Thoracic aorta (tissue), 2 donors: ENCODE measurements at regions not wholly inside any gene's neighbourhood (a gene's known extent, or its start where the extent isn't known, plus 50 kb on each side); places are given as distances from the start of the nearest gene placed in this dataset.

Experiments
- ATAC-seq: fragments of 150-250 bp; one replicate; pipeline ENCODE4 v1.8.0; 2017; ENCODE audit warnings: low read depth; ENCODE audit not compliant: insufficient number of reproducible peaks, low FRiP score
- DNase-seq: peaks from one replicate; pipeline ENCODE4 v3.0.0-alpha.2; 2020; ENCODE audit warnings: low spot score
- H3K27ac ChIP-seq, 2 donors: fragments of 200-600 bp; sonication (generic); 1 replicate in 1 of 2; 2 replicates in 1 of 2; pipeline ENCODE4 v1.5.1; 2016; ENCODE audit warnings: mild to moderate bottlenecking in 2 of 2, moderate library complexity in 2 of 2
- H3K27me3 ChIP-seq: fragments of 200-600 bp; sonication (generic); replicated peaks from 2 replicates; pipeline ENCODE4 v1.6.0; 2016; ENCODE audit warnings: mild to moderate bottlenecking; ENCODE audit not compliant: insufficient read depth
- H3K36me3 ChIP-seq: fragments of 200-600 bp; sonication (generic); one replicate; pipeline ENCODE4 v1.5.1; 2016
- H3K4me1 ChIP-seq, 2 donors: fragments of 200-600 bp; sonication (generic); 1 replicate in 1 of 2; 2 replicates in 1 of 2; pipeline versions ENCODE4 v1.5.1 to v1.6.0; 2016; ENCODE audit warnings: low read depth in 2 of 2, mild to moderate bottlenecking in 1 of 2; ENCODE audit not compliant: control insufficient read depth in 1 of 2
- H3K4me3 ChIP-seq: fragments of 200-600 bp; sonication (generic); 2 replicates; pipeline ENCODE4 v1.5.1; 2016; ENCODE audit warnings: mild to moderate bottlenecking
- H3K9me3 ChIP-seq: fragments of 200-600 bp; sonication (generic); 2 replicates; pipeline ENCODE4 v1.5.1; 2016
- CTCF ChIP-seq: fragments of 200-600 bp; sonication (generic); IDR thresholded peaks from one replicate; pipeline ENCODE4 v1.5.1; 2019; ENCODE audit warnings: antibody characterized with exemption

- no peak overlapping the region for H3K4me3 ChIP-seq
- no peak overlapping the region for H3K27ac ChIP-seq
- no peaks in the 10 kb centered on the region for H3K36me3 ChIP-seq
- ATAC-seq (no peak), DNase-seq (no peak)
- no peak for TF ChIP-seq CTCF
- no peaks in the 10 kb centered on the region for H3K9me3 ChIP-seq
- no peaks in the 10 kb centered on the region for H3K4me1 ChIP-seq
- no peaks in the 10 kb centered on the region for H3K27me3 ChIP-seq
Observed at GRCh38 chr6:105894556-105894955, 191.6 kb upstream of the PRDM1 start.

- TF ChIP-seq CTCF = no peak
- ATAC-seq = no peak
- no peak overlapping the region for H3K4me3 ChIP-seq
- no peaks in the 10 kb centered on the region for H3K4me1 ChIP-seq
- no peak overlapping the region for H3K27ac ChIP-seq
- no peaks in the 10 kb centered on the region for H3K36me3 ChIP-seq
- H3K9me3 ChIP-seq = no peaks in the 10 kb centered on the region
- H3K27me3 ChIP-seq = no peaks in the 10 kb centered on the region
- no peak for DNase-seq
Observed at GRCh38 chr6:105893741-105894140, 192.4 kb upstream of the PRDM1 start.

GRCh38 chr6:105892577-105893262 is 193.4 kb upstream of the PRDM1 start:
- TF ChIP-seq CTCF = no peak
- Histone ChIP-seq H3K27me3 (no peaks in the 10 kb centered on the region), H3K36me3 (no peaks in the 10 kb centered on the region), H3K27ac (no peak overlapping the region), H3K9me3 (no peaks in the 10 kb centered on the region), H3K4me3 (no peak overlapping the region), H3K4me1 (no peaks in the 10 kb centered on the region)
- no peak for ATAC-seq
- DNase-seq = no peak

GRCh38 chr6:105890521-105891244 is 195.5 kb upstream of the PRDM1 start:
- H3K36me3 ChIP-seq = no peaks in the 10 kb centered on the region
- H3K27me3 ChIP-seq = no peaks in the 10 kb centered on the region
- H3K4me3 ChIP-seq = no peak overlapping the region
- no peak for DNase-seq
- TF ChIP-seq CTCF = no peak
- no peak for ATAC-seq
- no peak overlapping the region for H3K27ac ChIP-seq
- no peaks in the 10 kb centered on the region for H3K9me3 ChIP-seq
- no peaks in the 10 kb centered on the region for H3K4me1 ChIP-seq

- no peak overlapping the region for H3K4me3 ChIP-seq
- no peak for DNase-seq
- H3K27ac ChIP-seq = no peak overlapping the region
- H3K4me1 ChIP-seq = no peaks in the 10 kb centered on the region
- no peaks in the 10 kb centered on the region for H3K36me3 ChIP-seq
- H3K27me3 ChIP-seq = no peaks in the 10 kb centered on the region
- ATAC-seq = no peak
- H3K9me3 ChIP-seq = no peaks in the 10 kb centered on the region
- no peak for TF ChIP-seq CTCF
Observed at GRCh38 chr6:105889902-105890301, 196.2 kb upstream of the PRDM1 start.
